Left renal pelvis (tissue), 4 donors: ENCODE measurements at regions not wholly inside any gene's neighbourhood (a gene's known extent, or its start where the extent isn't known, plus 50 kb on each side); places are given as distances from the start of the nearest gene placed in this dataset.

Experiments
- DNase-seq, 4 donors: peaks; one replicate each; pipeline ENCODE4 v3.0.0-alpha.2; 2013; ENCODE audit warnings: low read depth in 4 of 4, low spot score in 3 of 4

DNA sequence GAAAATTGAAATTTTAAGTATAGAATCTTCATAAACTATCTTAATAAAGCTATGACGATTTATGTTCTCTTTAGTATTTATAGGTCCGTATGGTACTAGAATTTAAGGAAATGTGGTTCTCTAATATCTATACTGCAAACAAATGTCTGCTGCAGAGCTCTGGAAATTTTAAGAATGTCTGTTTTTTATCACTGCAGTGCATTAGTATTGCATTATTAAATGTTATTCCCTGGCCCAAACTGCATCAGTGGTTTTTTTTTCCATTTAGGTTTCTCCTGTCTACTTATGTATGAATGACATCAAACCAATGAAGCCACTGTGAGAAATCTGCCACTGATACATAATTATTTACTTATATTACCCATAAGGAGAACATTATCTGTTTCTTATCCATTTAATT lies 211.4 kb upstream of the CD180 start:
- DNase-seq: no peak

DNA sequence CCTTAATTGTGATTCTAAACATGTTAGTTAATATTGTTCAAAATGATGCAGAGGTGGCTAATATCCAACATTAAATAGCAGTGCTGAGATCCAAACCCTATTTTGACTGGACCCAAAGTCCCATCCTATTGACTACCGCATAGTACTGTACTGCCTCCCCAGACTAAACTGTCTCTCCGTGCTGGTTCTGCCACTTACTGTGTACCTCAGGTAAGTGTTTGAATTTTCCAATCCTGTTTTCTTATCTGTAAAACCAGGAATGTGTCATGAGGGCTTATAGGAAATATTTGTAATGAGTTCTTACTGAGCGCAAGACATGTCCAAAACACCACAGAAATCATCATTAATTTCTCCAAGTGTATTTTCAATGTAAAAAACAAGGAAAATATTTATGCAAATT lies 209.2 kb upstream of the CD180 start:
- no peak for DNase-seq

DNA sequence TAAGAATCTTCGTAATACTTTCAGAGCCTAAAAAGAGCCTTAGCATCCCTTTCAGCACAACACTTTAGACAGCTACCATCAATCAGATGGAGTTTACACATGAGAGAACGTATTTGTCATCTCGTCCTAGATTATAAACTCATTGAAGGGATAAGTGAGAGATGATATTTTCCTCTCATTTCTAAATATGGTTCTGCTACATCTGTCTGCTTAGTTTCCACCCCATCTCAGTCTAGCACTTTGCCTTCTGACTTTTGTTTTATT lies 208.4 kb upstream of the CD180 start:
- no peak for DNase-seq

DNA sequence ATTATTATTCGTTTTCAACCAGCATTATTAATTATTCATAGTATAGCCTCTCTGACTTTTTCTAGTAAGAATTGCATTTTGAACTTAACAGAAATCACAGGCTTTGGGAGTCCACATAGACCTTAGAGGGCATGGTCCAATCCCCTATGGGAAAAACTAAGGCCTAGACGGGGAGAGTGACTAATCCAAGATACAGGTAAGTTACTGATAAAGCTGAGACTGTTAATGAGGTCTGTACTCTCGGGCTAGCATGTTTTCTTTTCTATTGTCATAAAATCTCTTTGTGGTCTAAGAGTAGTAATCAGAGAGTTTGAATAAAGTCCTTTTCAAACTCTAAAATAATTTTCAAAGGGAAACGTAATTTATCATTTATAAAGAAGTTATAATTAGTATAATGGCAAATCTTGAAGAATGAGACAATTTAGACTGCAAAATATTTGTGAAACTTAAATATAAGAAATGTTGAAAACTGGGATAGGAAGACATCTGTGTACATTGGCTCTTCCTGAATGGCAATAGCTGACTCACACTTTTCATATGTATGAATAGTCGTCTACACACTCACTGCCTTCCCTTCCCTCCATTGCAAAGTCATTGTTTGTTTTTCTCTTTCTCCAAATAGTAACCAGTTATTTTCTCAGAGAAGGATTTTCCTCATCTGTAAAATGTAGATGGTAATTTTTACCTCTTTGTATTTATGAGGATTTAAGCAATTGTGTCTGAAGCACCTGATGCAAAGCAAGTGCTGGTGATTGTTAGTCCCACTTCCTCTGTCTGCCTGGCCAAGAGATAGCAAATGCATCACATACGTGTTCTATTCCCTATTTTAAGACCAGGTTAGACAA lies 207.9 kb upstream of the CD180 start:
- DNase-seq: no peak

DNA sequence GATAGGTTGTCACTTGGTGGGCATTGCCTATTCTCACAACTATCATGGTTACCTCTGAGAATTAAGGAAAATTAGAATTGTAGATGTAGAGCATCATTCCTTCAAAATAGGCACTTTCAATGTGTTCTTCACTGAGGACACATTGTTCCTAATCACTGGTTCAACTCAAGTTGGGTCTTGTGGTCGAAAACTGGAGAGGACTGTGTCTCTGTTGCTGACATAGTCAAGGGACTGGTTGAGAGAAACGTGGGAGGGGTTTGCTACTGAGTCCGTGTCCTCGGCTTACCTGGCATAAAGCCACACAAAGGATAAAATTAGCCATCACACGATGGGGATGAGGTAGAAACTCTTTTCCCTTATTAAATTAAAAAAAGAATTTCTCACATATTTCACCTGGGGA lies 205.9 kb upstream of the CD180 start:
- no peak for DNase-seq

DNA sequence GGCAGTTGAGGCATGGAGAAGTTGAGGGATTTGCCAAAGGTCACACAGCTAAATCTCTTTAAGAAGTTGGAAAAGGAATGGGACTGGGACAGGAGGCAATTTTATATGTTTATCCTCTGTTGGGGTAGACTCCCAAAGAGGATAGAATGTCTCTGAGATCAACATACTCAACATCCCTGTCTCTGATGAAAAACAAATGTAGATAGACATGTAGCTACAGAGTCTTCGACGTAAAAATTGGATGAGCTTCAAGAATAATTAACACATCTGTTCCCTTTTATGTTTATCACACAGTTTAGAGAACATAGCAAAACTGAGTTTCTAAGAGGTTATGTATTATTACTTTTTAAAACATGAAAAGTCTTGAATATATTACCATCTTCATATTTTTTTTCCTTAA lies 204.6 kb upstream of the CD180 start:
- no peak for DNase-seq

DNA sequence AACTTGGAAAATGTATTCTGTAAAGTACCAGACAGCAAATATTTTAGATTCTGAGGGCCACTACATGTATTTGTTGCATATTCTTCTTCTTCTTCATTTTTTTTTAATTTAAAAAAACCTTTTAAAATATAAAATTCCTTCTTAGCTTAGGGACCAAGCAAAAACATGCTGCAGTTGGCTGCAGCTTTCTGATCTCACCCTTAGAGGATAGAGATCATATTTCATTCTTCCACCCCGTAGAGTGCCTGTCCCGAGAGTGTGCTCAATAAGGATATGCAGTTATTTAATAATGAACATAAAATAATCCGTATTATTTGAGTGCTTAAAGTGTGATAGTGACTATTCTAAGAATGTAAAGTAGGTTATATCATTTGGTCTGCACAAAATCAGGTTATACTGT lies 204.2 kb upstream of the CD180 start:
- no peak for DNase-seq

DNA sequence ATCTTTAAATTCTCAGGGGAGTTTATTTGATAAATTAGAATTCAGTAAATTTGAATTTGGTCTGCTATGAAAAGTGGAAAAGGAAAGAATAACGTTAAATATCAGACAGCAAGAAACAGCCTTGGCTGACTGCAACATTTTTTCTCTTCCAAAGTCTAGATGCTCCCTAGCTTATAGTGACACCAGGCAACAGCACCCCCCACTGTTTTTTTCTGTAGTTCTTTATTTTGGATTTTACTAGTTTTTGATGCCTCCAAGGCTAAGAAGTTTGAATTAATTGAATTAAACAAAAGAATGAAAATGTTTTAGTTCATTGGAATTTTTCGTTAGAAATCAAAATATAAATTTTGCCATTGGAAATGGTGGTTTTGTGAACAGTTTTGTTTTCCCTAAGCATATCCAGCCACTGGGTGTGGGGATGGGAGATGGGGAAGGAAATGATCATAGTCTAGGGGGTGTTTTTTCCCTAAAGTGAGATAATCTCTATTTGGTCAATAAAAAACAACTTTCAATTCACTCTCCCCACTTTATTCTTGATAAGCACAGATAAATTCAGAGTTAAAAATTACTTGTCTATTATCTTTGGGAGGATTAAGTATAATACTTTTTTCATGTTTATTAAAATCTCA lies 199.3 kb upstream of the CD180 start:
- DNase-seq: no peak

DNA sequence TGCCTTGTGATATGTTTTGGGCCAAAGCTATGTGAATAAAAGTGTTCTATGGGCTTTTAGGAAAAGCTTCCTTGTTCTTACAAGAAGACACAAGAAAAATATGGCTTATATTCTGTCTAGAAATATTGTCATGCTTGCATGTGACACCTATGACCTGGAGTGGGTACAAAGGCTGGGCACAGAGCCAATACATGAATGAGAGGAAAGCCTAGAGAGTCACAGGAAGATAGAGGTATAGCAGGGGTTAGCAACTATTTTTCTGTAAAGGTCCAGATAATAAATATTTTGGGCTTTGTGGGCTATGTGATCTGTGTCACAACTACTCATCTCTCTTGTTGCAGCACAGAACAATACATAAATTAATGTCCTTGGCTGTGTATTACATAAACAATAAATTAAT lies 196.6 kb upstream of the CD180 start:
- no peak for DNase-seq

DNA sequence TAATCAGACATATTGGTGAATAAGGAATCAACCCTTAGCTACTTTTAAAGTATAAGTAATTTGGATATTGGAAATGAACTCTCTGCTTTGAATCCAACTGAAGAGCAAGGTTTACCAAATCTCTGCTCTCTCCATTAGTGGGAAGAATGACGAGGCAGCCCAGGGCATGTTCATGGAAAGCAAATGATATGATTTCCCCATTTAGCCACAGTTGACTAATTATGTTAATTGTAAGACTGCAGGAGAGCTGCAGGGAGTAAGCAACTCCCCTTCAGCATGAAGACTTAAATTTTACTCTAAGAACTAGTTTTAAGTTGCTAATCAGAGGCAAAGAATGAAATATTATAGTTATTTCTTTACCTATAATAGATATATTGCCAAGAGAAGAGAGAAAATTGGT lies 194.3 kb upstream of the CD180 start:
- DNase-seq: no peak

DNA sequence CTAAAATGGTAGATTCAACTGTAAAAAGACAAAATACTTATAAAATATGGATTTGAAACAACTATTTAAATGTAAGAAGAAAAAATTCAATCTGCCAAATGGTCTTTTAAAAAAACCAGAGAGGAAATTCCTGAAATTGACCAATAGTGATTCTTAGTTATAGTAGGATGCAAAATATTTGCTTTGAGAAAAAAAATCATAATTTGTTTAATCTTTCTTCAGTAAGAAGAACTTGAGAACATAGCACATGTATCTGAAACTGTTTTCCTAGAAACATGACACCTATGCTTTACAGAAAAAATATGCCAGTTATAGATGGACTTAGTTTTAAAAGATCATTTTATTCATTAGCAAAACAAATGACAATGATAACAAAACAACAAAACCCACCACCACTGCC lies 186.9 kb upstream of the CD180 start:
- no peak for DNase-seq

DNA sequence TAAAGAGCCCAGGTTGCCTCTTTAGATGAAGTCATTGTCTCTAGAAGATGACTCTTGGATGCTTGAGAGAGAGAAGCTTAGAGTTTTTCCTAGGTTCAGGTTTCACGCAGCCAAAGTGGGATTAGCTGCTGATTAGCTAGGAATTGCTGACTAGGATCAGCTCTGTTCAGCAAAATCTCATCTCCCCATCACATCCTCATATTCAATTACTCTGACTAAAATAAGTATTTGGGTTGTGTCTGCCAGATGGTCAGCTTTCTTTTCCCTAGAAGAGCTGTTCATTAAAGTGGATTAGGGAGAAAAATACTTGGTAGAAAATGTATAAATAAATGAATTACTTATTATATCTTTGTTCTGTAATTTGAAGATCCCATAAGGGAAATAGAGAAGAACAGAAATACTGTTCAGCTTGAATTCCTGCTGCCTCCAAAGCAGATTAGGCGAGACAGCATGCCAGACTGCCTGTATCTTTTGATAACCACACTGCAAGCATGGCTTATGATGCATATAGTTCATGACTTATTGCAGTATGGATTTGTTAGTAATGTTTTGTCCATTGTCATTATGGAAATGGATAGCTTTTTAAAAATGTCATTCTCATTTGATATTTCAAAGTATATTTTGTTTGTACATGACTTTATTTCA lies 184.8 kb upstream of the CD180 start:
- DNase-seq: no peak

DNA sequence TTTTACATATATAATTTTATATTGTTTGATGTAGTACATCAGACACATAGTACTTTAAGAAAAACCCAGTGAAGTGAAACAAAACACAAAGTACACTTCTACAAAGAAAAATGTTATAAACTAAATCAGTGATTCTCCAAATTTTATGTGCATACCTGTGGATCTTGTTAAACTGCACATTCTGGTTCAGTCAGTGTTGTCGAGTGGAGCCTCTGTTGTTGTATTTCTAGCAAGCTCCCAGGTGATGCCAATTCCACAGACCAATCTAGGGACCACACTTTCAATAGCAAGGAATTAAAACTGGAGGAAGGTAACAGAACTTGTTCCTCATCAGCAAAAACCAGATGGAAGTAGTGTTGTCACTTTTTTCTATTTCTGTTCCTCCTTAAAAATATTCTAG lies 183.8 kb upstream of the CD180 start:
- DNase-seq: no peak

DNA sequence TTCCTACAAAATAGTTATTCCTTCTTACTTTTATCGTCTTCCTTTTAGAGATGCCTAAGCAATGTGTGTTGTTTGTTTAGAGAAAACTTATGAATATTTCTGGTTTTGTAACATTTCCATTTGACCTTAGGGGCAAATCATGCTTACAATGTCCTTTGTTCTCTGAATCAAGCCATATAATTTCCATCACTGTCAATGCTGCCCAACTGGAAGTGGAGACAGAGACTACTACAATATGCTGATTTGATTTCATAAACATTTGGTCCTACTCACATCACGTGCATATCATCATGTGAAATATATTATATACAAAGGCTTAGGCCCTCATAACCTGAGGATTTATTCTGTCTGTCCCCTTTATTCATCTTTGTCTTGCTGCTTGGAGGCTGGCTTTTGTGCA lies 183.2 kb upstream of the CD180 start:
- DNase-seq: no peak

DNA sequence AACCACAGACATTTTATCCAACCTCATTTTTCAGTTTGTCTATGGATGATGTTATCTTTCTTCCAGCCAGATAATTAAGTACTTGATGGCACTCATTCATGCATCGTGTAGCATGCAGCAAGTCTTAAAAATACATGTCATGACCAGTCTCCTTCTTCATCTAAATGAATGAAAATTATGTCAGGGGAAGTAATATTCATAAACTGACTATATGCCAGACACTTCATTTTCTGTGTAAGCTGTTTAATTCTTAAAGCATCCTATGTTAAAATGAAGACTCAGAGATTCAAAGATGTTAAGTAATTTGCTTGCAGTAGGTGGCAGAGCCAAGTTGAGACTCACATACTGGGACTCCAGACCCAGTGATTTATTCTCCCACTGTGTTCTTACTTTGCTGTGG lies 181.7 kb upstream of the CD180 start:
- no peak for DNase-seq

DNA sequence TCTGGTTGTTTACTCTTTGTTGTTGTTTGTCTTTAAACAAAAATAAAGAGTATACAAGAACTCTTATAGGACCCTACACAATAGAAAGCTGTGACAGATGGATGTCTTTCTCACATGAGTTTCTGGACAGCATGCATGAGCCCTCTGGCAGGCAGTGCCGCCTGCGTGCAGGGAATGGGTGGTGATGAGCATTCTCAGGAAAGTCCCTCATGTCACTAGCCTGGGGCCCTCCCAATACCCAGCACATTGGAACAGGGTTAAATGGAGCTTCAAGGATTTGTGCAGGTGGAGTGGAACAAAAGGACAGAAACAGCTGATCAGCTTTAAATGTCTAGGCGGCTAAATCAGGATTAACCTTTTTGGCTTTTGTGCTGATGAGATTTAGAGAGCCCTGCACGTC lies 181.0 kb upstream of the CD180 start:
- no peak for DNase-seq

DNA sequence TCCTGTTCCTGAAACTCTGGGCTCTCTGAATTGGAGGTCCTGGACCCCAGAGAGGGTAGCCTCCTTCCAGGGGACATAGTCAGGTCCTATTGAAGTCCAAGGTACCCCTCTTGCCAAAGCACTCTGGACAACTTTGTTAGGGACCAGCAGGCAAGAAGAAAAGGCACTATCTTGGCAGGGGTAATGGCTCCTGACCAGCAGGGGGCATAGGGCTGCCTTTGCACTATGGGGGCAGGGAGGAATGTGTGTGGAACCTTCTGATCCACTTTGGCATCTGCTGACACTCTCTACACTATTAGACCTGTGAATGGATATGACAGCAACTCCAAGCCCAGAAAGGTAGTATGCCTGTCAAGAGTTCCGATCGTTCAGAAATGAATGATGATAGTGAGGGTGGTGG lies 179.0 kb upstream of the CD180 start:
- no peak for DNase-seq

DNA sequence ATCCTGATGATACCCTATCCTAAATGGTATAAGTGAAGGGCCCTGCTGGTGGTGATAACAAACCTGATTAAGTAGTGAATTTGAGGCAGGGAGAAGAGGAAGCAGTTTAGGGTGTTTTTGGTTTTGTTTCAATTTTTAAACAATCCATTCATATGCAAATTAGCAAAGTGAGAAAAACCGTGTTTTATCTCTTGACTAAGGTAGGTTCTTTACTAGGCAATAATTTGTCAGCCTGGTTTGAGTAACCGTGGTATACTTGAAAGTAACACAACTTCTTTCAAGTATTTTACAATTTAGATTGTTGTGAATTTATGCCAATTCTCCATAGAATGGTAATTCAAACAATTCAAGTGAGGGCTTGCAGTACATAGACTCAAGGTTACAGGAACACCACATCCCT lies 177.8 kb upstream of the CD180 start:
- no peak for DNase-seq

DNA sequence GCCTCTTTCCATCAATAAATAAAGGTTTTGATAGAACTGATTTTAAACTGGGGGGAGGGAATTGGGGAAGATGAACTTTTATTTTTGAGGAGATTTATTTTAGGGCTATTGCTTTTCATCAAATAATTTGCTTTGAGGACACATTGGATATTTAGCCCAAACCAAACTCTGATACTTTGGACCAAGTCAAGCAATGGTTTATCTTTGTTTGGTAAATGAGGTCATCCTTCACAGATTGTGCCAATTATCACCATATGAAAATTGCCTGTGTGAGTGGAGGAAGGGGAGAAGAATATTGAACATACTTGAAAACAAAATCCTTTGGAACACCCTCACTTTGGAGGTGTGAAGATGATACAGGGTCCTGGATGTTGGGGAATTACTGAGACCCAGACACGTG lies 176.9 kb upstream of the CD180 start:
- no peak for DNase-seq

DNA sequence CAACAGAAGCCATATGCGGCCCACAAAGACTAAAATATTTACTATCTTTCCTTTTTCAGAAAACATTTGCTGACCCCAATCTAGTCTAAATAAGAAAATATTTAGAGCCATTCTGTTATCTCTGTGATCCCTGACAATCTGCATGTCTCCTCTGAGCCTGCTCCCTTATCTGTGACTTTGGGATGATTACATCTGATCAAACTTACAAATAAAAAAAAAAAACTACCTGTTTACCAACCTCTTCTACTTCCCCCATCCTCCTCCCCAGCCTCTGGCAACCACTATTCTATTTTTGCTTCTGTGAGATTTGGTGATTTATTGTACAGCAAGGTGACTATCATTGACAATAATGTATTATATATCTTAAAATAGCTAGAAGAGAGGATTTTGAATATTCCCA lies 176.3 kb upstream of the CD180 start:
- no peak for DNase-seq

DNA sequence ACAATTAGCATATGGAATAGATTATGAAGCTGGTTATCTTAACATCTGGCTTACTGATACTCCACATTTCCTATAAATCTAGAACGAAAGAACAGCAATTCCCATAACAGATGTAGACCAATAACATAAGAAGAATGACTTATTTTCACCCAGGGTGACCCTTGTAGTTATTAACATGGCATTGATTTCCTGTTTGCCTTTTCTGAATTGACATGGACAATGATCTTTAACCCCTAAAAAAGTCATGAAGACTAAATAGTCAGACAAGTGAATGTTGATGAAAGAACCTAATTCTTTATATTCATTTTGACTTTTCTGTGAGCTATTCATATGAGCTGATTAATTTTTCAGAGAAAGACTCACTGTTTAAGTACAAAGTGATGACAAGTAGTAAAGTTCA lies 175.3 kb upstream of the CD180 start:
- no peak for DNase-seq

DNA sequence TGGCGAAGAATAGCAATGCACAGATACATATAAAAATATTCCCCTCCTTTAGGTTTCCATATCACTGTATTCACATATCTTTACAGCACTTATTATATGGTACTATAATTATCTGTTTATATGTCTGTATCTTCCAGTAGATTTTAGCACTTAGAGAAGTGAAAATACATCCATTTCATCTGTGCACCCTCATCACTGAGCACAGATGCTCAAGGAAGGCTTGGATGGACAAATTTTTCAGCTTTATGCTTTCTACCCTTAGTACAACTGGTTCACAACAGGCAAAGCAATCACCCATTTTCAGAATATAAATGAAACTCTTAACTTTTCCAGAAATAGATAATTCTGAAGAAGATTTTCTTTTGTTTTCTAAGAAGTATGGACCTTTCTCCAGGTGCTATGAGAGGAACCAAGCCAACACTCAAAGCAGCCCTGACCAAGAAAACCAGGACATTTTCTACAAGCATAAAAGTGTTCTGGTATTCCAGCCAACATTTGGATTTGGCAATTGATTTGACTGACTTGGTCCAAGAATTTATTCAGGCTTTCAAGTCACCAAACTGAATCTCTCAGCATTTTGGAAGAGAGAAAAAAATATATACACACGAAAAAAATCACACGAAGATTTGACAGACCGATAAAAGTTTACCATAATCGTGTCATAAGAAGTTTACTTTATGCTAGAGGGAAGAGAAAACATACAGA lies 170.2 kb upstream of the CD180 start:
- DNase-seq: no peak
